ENCODE measurements at regions not wholly inside any gene's neighbourhood (a gene's known extent, or its start where the extent isn't known, plus 50 kb on each side); places are given as distances from the start of the nearest gene placed in this dataset.

DNA sequence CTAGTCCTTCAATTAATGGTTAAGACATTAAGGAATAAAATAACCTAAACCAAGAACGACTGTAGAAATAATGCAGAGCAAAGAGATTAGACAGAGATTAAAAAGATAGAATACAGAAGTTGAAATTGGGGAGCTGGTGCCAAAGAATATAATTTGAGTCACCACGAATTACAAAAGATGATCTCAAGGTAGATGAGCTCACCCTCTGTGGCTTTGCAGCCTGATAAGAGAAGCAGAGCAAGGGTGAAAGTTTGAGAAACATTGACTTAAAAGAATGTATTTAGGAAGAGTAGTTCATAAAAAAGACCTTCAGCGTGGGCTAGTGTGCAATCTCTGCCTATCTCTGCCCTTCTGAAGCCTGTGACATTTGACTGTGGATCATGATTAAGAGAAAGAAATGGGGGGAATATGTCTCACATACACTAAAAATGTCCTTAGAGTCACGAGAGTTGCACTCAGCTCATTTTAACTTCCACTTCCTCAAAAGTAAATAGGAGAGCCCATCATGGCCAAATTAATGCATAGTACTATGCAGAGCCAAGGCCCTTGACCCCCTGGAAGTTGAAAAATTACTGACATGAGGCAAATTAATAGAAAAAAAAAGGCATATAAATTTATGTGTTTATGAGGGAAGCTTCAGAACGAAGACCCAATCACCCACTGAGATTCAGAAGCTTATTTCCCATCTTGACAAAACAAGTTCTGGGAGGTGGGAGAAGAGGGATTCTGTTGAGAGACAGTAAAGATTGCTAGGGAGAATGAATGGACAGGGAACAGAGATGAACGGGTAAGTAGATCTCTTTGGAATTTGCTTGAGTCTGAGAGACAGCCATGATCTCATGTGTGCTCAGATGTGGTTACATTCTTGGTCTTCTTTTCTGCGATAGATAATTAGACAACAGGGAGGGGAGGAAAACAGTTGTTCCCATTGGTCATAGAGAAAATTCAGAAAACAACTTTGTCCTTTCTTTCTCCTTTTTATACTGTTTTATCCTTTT lies 395.4 kb upstream of the LRRC7 start:
- no peaks in the 10 kb centered on the region for H3K36me3 ChIP-seq (ENCODE audit: control insufficient read depth in 1 of 2, insufficient read depth in 2 of 2, low read length in 2 of 2)
- H3K14ac ChIP-seq (ENCODE audit: low read length) = no peak overlapping the region
- no peak overlapping the region for H2BK120ac ChIP-seq (ENCODE audit: insufficient read depth, low read length, poor library complexity)
- WGBS (ENCODE audit: extremely low coverage, insufficient coverage, insufficient read length) = no CpG with 5 or more reads among the region's 7 CpGs
- no peaks in the 10 kb centered on the region for H3K79me2 ChIP-seq (ENCODE audit: control insufficient read depth, insufficient read depth, low read length, poor library complexity)
- peak in 1 of 2 donors; percentile 15 for DNase-seq
- H2BK5ac ChIP-seq (ENCODE audit: low read depth, low read length, poor library complexity) = no peak overlapping the region
- H3K27me3 ChIP-seq (ENCODE audit: insufficient read depth, low read length) = no peaks in the 10 kb centered on the region
- no peak overlapping the region for H3K4ac ChIP-seq (ENCODE audit: low read depth, low read length)
- no peak overlapping the region for H4K8ac ChIP-seq (ENCODE audit: low read depth, low read length)
- H3K23ac ChIP-seq (ENCODE audit: low read length) = no peak overlapping the region
- no peak overlapping the region for H3K4me2 ChIP-seq (ENCODE audit: low read length)
- H3K9me3 ChIP-seq (ENCODE audit: insufficient read depth, low read depth, low read length) = peaks cover 2% of the 10 kb centered on the region
- H3K9ac ChIP-seq (ENCODE audit: low read length) = no peak overlapping the region
- H3K79me1 ChIP-seq (ENCODE audit: low read length) = no peaks in the 10 kb centered on the region
- H2AK5ac ChIP-seq (ENCODE audit: low read length) = no peak overlapping the region
- no peaks in the 10 kb centered on the region for H3K4me1 ChIP-seq (ENCODE audit: control insufficient read depth in 1 of 2, insufficient read depth in 2 of 2, low read length in 2 of 2)
- H2AFZ ChIP-seq (ENCODE audit: insufficient read depth, low read length, poor library complexity) = no peak overlapping the region
- no peak overlapping the region for H3K27ac ChIP-seq (ENCODE audit: low read depth, low read length)
- H2BK12ac ChIP-seq (ENCODE audit: low read length) = no peak overlapping the region
- H3K4me3 ChIP-seq (ENCODE audit: low read depth, low read length) = no peak overlapping the region
- H4K12ac ChIP-seq (ENCODE audit: low read depth, low read length) = no peak overlapping the region
- no peak overlapping the region for H4K91ac ChIP-seq (ENCODE audit: low read depth, low read length)
- no peak overlapping the region for H3K18ac ChIP-seq (ENCODE audit: low read length)

DNA sequence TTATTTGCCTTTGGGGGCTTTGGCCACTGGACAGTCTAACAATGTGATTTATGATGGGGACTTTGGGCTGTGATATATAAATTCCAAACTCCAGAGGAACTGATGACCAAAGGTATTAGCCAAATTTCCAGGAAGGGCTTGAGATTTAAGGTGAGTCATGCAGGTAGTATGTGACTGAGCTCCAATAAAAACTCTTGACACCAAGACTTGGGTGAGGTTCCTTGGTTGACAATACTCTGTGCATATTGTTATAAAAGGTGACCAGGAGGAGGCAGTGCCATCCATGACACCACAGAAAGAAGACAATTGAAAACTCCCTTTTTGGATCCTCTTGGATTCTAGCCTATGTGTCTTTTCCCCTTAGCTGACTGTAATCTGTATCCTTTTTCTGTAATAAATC lies 392.7 kb upstream of the LRRC7 start:
- H3K9me3 ChIP-seq (ENCODE audit: insufficient read depth, low read depth, low read length) = peaks cover 2% of the 10 kb centered on the region
- no peak overlapping the region for H3K18ac ChIP-seq (ENCODE audit: low read length)
- no peak overlapping the region for H4K91ac ChIP-seq (ENCODE audit: low read depth, low read length)
- H2AFZ ChIP-seq (ENCODE audit: insufficient read depth, low read length, poor library complexity) = no peak overlapping the region
- peak in 1 of 2 donors; percentile 1 for DNase-seq
- no peaks in the 10 kb centered on the region for H3K79me2 ChIP-seq (ENCODE audit: control insufficient read depth, insufficient read depth, low read length, poor library complexity)
- H3K27me3 ChIP-seq (ENCODE audit: insufficient read depth, low read length) = no peaks in the 10 kb centered on the region
- no peaks in the 10 kb centered on the region for H3K36me3 ChIP-seq (ENCODE audit: control insufficient read depth in 1 of 2, insufficient read depth in 2 of 2, low read length in 2 of 2)
- H3K14ac ChIP-seq (ENCODE audit: low read length) = no peak overlapping the region
- no peak overlapping the region for H2AK5ac ChIP-seq (ENCODE audit: low read length)
- no peaks in the 10 kb centered on the region for H3K79me1 ChIP-seq (ENCODE audit: low read length)
- H2BK5ac ChIP-seq (ENCODE audit: low read depth, low read length, poor library complexity) = no peak overlapping the region
- no peak overlapping the region for H2BK12ac ChIP-seq (ENCODE audit: low read length)
- no peak overlapping the region for H3K4me2 ChIP-seq (ENCODE audit: low read length)
- H3K4me1 ChIP-seq (ENCODE audit: control insufficient read depth in 1 of 2, insufficient read depth in 2 of 2, low read length in 2 of 2) = no peaks in the 10 kb centered on the region
- no peak overlapping the region for H4K12ac ChIP-seq (ENCODE audit: low read depth, low read length)
- no peak overlapping the region for H3K4me3 ChIP-seq (ENCODE audit: low read depth, low read length)
- H3K4ac ChIP-seq (ENCODE audit: low read depth, low read length) = no peak overlapping the region
- H3K27ac ChIP-seq (ENCODE audit: low read depth, low read length) = no peak overlapping the region
- H4K8ac ChIP-seq (ENCODE audit: low read depth, low read length) = no peak overlapping the region
- no peak overlapping the region for H3K23ac ChIP-seq (ENCODE audit: low read length)
- H2BK120ac ChIP-seq (ENCODE audit: insufficient read depth, low read length, poor library complexity) = no peak overlapping the region
- H3K9ac ChIP-seq (ENCODE audit: low read length) = no peak overlapping the region

DNA sequence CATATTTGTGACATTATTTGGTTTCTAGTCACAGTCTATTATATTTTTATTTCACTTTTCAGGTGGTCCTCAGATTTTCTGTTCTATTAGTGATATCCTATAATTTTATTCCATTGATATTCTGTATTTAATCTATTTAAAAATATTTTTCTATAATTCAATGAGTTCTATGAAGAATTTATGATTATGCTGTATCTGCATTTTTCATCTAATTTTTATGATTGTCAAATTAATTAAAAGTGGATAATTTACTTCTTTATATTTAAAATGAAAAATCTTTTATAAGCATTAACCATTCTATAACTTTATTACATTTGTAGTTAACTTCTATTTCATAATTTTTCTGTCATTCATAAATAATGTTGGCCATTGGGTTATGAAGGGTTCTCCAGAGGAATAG lies 387.4 kb upstream of the LRRC7 start:
- Histone ChIP-seq H2BK12ac (ENCODE audit: low read length) (no peak overlapping the region), H4K8ac (ENCODE audit: low read depth, low read length) (no peak overlapping the region), H2AK5ac (ENCODE audit: low read length) (no peak overlapping the region), H3K9ac (ENCODE audit: low read length) (no peak overlapping the region), H2AFZ (ENCODE audit: insufficient read depth, low read length, poor library complexity) (no peak overlapping the region), H4K12ac (ENCODE audit: low read depth, low read length) (no peak overlapping the region), H3K27me3 (ENCODE audit: insufficient read depth, low read length) (no peaks in the 10 kb centered on the region), H4K91ac (ENCODE audit: low read depth, low read length) (no peak overlapping the region), H3K14ac (ENCODE audit: low read length) (no peak overlapping the region), H3K4ac (ENCODE audit: low read depth, low read length) (no peak overlapping the region), H3K18ac (ENCODE audit: low read length) (no peak overlapping the region), H3K79me2 (ENCODE audit: control insufficient read depth, insufficient read depth, low read length, poor library complexity) (no peaks in the 10 kb centered on the region), H3K9me3 (ENCODE audit: insufficient read depth, low read depth, low read length) (no peaks in the 10 kb centered on the region), H3K36me3 (ENCODE audit: control insufficient read depth in 1 of 2, insufficient read depth in 2 of 2, low read length in 2 of 2) (no peaks in the 10 kb centered on the region), H3K4me2 (ENCODE audit: low read length) (no peak overlapping the region), H2BK120ac (ENCODE audit: insufficient read depth, low read length, poor library complexity) (no peak overlapping the region), H2BK5ac (ENCODE audit: low read depth, low read length, poor library complexity) (no peak overlapping the region), H3K27ac (ENCODE audit: low read depth, low read length) (no peak overlapping the region), H3K4me1 (ENCODE audit: control insufficient read depth in 1 of 2, insufficient read depth in 2 of 2, low read length in 2 of 2) (no peaks in the 10 kb centered on the region), H3K4me3 (ENCODE audit: low read depth, low read length) (no peak overlapping the region), H3K79me1 (ENCODE audit: low read length) (no peaks in the 10 kb centered on the region), H3K23ac (ENCODE audit: low read length) (no peak overlapping the region)
- no peak for DNase-seq

DNA sequence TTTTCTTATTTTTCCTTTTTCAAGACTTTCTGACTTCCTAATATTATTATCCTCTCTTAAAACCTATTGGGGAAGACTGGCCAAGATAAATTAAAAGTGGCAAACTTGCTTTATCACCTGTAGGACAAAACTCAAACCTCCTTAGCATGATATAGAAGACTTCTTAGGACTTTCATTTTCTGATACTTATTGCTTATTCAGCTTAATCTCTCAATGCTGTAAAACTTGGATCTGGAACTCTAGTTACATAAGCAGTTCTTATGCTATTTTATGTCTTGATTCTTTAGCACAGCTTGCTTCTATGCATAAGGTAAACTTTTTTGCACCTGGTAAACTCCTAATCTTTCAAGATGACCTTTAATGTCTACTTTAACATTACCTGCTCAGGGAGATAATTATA lies 382.3 kb upstream of the LRRC7 start:
- H2BK5ac ChIP-seq (ENCODE audit: low read depth, low read length, poor library complexity) = no peak overlapping the region
- H3K23ac ChIP-seq (ENCODE audit: low read length) = no peak overlapping the region
- no peak for DNase-seq

More for the DNA sequence above, 382.3 kb upstream of the LRRC7 start:
- H3K9me3 ChIP-seq (ENCODE audit: insufficient read depth, low read depth, low read length) = no peaks in the 10 kb centered on the region
- H3K9ac ChIP-seq (ENCODE audit: low read length) = no peak overlapping the region
- H2BK12ac ChIP-seq (ENCODE audit: low read length) = no peak overlapping the region
- H4K12ac ChIP-seq (ENCODE audit: low read depth, low read length) = no peak overlapping the region
- no peak overlapping the region for H3K4me2 ChIP-seq (ENCODE audit: low read length)
- no peak overlapping the region for H2AFZ ChIP-seq (ENCODE audit: insufficient read depth, low read length, poor library complexity)
- no peaks in the 10 kb centered on the region for H3K79me2 ChIP-seq (ENCODE audit: control insufficient read depth, insufficient read depth, low read length, poor library complexity)
- H3K18ac ChIP-seq (ENCODE audit: low read length) = no peak overlapping the region
- no peak overlapping the region for H3K14ac ChIP-seq (ENCODE audit: low read length)
- H3K36me3 ChIP-seq (ENCODE audit: control insufficient read depth in 1 of 2, insufficient read depth in 2 of 2, low read length in 2 of 2) = no peaks in the 10 kb centered on the region
- no peak overlapping the region for H4K8ac ChIP-seq (ENCODE audit: low read depth, low read length)
- H2BK120ac ChIP-seq (ENCODE audit: insufficient read depth, low read length, poor library complexity) = no peak overlapping the region
- H3K79me1 ChIP-seq (ENCODE audit: low read length) = no peaks in the 10 kb centered on the region
- no peaks in the 10 kb centered on the region for H3K4me1 ChIP-seq (ENCODE audit: control insufficient read depth in 1 of 2, insufficient read depth in 2 of 2, low read length in 2 of 2)
- no peak overlapping the region for H3K4ac ChIP-seq (ENCODE audit: low read depth, low read length)
- H4K91ac ChIP-seq (ENCODE audit: low read depth, low read length) = no peak overlapping the region
- no peaks in the 10 kb centered on the region for H3K27me3 ChIP-seq (ENCODE audit: insufficient read depth, low read length)
- H2AK5ac ChIP-seq (ENCODE audit: low read length) = no peak overlapping the region
- no peak overlapping the region for H3K27ac ChIP-seq (ENCODE audit: low read depth, low read length)
- H3K4me3 ChIP-seq (ENCODE audit: low read depth, low read length) = no peak overlapping the region

Data from trophoblast cell (in vitro differentiated cells and primary cell).